ENCODE measurements at regions not wholly inside any gene's neighbourhood (a gene's known extent, or its start where the extent isn't known, plus 50 kb on each side); places are given as distances from the start of the nearest gene placed in this dataset.
A peak's percentile ranks its signal among the peaks of the same experiment; 100 is the strongest.
"Not testable (repeated sequence)": the region's sequence is repeated elsewhere in the genome, so short reads cannot be mapped to it uniquely, and the experiment has no call there.

DNA sequence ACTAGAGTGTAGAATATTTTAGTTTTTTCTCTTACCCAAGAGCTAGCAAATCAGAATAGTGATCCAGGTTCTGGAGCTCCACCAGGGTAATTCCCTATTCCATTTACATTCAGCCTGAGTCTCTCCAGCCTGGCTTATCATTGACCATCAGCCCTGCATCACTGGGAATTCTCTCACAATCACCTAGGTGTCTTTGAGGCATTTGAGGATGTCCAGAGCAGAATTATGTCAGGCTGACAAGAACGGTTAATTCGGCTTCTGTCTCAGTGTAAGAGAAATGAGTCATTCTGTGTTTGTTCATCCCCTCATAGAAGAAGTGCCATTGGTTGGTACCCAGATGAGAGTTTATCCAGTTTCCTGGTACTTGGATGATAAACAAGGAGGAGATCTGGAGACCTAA is 180.5 kb downstream of the ZNF737 start:
- no peak for FAIRE-seq

DNA sequence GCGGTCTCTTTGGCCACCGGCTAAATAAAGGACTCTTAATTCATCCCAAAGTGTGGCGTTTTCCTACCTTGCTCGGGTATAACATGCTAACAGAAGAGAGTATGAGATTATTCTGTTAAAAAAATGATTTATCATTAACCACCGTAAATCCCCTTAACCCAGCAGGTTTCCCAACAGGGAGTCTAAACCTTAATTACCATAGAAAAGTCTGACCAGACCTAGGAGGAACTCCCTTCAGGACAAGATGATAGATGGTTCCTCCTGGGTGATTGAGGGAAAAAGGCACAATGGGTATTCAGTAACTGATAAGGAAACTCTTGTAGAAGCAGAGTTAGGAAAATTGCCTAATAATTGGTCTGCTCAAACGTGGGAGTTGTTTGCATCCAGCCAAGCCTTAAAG is 193.7 kb downstream of the ZNF737 start:
- no peak for FAIRE-seq

DNA sequence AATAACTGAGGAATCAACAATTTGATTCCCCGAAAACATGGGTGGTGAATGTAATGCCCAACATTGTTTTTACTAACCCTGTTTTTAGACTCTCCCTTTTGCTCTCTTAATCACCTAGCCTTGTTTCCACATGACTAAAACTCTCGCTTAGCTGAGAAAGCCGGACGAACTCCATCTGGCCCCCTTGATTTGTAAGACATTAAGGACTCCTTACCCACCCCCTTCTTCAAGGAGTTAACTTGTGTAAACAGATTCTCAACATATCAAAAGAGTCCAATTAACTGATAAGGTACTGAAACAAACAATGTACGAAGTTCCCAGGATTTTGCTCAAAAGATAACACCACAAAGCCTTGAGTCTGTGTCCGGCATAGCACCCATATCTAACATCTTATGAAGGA is 194.3 kb downstream of the ZNF737 start:
- FAIRE-seq: peak; percentile 76

- FAIRE-seq: peak; percentile 100
These were observed 197.7 kb downstream of the ZNF737 start for GRCh38 chr19:20367811-20368294.

- FAIRE-seq: no peak
These were observed 198.1 kb downstream of the ZNF486 start for GRCh38 chr19:20365146-20365545.

- FAIRE-seq: no peak
These were observed 193.1 kb downstream of the ZNF486 start for GRCh38 chr19:20359933-20360720.

DNA sequence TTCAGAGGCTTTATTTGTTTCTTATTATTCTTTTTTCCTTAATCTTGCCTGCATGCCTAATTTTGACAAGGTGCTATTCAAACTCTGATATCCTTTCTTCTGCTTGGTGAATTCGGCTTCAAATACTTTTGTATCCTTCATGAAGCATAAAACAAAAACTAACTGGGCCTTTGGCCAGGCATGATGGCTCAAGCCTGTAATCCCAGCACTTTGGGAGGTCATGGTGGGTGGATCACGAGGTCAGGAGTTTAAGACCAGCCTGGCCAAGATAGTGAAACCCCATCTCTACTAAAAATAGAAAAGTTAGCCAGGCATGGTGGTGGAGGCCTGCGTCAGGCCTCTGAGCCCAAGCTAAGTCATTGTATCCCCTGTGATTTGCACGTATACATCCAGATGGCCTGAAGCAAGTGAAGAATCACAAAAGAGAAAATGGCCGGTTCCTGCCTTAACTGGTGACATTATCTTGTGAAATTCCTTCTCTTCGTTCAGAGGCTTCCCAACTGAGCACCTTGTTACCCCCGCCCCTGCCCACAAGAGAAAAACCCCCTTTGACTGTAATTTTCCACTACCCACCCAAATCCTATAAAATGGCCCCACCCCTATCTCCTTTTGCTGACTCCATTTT is 191.9 kb downstream of the ZNF486 start:
- not testable (repeated sequence) for FAIRE-seq

DNA sequence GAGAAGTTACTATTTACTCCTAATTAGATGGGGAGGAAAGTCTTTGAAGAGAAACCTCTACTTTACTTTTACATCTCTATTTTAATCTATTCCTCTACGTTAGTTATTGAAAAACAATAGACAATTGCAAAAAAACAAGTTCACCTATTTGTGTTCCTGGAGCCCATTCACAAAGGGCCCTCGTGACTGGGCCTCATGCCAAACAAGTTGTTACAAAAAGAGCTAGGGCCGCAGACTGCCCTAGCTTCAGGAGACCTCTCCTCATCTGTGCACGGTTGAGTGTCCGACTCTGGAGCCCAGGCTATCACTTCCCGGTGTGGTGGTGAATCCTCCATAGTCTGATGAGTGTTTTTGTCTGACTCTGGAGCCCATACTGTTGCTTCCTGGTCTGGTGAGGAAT is 190.9 kb downstream of the ZNF486 start:
- FAIRE-seq: no peak

GRCh38 chr19:20351244-20351643 is 184.2 kb downstream of the ZNF486 start:
- FAIRE-seq: peak; percentile 92

DNA sequence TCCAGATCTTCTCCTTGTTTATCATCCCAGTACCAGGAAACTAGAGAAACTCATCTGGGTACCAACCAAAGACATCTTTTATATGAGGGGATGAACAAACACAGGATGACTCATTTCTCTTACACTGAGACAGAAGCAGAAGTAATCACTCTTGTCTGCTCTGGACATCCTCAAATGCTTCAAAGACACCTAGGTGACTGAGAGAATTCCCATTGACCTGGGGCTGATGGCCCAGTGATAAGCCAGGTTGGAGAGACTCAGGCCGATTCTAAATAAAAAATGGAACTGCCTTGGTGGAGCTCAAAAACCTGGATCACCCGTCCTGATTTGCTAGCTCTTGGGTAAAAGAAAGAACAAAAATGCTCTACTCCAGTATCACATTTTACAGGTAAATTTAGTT is 182.2 kb downstream of the ZNF486 start:
- FAIRE-seq: peak; percentile 84

GRCh38 chr19:20339444-20339843 is 172.4 kb downstream of the ZNF486 start:
- FAIRE-seq: no peak

DNA sequence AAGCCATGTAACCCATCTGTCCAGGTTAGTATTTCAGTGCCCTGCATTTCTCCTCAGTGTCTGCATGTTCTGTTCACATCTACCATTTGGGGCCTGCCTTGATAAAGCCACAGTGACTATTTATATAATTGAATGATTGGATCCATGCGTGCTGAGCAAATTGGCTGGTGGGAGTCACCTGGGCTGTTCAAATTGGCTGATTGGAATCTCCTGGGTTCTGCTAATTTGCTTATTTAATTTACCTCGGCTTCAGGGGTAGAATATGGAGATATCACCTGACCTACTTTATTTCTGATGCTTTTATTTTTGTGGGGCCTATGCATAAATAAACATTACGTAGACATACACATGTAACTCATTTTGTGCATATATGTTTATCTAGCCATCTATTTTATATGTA is 167.7 kb downstream of the ZNF486 start:
- FAIRE-seq: no peak

GRCh38 chr19:20333508-20333907 is 166.5 kb downstream of the ZNF486 start:
- no peak for FAIRE-seq

GRCh38 chr19:20325151-20325550 is 158.1 kb downstream of the ZNF486 start:
- no peak for FAIRE-seq

DNA sequence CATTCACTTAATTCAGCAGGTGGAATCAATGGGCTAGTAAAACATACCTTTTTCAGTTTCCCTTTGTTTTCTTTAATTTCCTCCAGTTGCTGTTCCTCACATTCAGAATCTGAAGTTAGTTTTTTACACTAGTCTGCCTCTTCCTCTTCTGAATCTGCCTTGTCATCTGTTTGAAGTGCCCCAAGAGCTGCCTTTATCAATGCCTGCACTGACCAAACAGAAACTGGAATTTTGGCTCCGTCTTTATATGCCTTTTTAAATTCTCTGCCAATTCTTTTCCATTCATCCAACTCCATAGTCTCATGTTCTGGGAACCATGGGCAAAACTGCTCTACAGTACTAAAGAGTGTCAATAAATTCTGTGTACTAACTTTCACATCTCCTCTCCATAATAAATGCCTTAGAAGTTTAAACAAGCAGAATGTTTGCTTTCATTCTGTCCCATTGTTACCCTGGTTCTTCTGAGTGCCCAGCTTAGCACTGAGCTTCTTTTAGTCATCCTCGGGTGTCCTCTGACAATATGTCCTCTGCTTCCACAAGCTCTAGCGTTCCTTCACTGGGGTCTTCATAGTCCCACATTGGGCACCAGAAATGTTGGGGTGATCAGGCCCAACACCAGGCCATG is 154.2 kb downstream of the ZNF486 start:
- FAIRE-seq: no peak

- no peak for FAIRE-seq
These were observed 153.2 kb downstream of the ZNF486 start for GRCh38 chr19:20320191-20320590.

DNA sequence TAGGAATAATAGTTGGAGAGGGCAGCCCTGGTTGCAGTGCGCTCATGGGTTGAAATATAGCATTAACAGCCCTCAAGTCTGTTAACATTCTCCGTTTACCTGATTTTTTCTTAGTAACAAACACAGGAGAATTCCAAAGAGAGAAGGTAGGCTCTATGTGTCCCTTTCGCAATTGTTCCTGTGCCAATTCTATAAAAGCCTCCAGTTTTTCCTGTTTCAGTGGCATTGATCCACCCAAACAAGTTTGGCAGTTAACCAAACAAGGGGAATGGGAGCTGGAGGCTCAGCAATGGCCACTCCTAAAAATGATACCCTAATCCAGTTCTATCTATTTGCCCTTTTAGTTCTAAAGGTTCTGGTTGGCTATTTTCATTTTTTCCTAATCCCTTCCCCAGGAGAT is 151.6 kb downstream of the ZNF486 start:
- FAIRE-seq: no peak

DNA sequence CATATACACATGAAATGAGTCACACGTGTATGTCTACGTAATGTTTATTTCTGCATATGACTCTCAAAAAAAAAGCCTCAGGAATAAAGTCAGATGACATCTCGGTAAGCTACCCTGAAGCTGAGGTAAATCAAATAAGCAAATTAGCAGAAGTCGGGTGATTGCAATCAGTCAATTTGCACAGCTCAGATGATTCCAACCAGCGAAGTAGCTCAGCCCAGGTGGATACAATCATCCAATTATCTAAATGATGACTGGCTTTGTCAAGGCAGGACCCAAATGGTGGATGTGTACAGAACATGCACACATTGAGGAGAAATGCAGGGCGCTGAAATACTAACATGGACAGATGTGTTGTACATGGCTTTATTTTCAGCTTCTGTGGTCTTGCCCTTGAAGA is 148.5 kb downstream of the ZNF486 start:
- peak; percentile 58 for FAIRE-seq

- FAIRE-seq: no peak
These were observed 146.9 kb downstream of the ZNF486 start for GRCh38 chr19:20313894-20314293.

DNA sequence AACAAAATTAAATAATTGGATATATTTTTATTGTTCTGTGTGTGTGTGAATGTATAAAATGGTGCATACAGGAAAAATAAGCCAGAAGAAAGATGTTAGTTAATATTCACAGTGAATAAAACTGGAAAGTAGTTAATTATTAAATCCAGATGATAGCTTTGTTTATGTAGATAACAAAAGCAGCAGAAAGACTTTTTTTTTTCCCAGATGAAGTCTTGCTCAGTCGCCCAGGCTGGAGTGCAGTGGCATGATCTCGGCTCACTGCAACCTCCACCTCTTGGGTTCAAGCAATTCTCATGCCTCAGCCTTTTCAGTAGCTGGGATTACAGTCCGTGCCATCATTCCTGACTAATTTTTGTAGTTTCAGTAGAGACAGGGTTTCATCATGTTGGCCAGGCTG is 140.1 kb downstream of the ZNF486 start:
- peak; percentile 81 for FAIRE-seq

GRCh38 chr19:20296314-20296713 is 129.3 kb downstream of the ZNF486 start:
- FAIRE-seq: not testable (repeated sequence)

DNA sequence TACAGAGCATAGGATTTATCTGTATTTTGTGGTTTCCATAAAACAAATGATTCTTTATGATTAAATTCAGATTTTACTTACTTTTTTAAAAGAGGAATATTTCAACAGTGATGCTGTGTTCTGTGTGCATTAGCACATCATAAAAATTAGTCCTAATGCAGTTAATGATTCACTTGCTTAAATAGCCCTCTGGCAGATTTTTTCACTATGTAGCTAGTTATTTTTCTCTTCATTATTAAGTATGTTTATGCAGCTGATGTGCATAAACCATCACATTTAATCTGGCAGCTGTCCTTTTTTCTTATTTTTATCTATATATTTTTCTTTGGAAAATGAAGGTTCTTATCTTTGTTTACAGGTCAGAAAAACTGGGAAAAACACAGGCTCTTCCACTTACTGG is 127.2 kb downstream of the ZNF486 start:
- FAIRE-seq: peak; percentile 96

GRCh38 chr19:20292520-20292919 is 125.5 kb downstream of the ZNF486 start:
- FAIRE-seq: not testable (repeated sequence)

- FAIRE-seq: peak; percentile 43
These were observed 122.2 kb downstream of the ZNF486 start for GRCh38 chr19:20289186-20289585.

Measured in islet of Langerhans (tissue), 1 donor.